GM23338 (cell line): ENCODE measurements at regions not wholly inside any gene's neighbourhood (a gene's known extent, or its start where the extent isn't known, plus 50 kb on each side); places are given as distances from the start of the nearest gene placed in this dataset.

Experiments used
- ATAC-seq: fragments of 200-7000 bp; cut with Tn5 transposase; 3 replicates; pipeline ENCODE4 v1.9.1; 2020
- DNase-seq: peaks from one replicate; pipeline ENCODE4 v3.0.0-alpha.2; 2015; ENCODE audit warnings: low spot score
- H2AFZ ChIP-seq: fragments of 200-600 bp; sonication (generic); 2 replicates; pipeline ENCODE4 v1.8.0; 2016; ENCODE audit warnings: antibody characterized with exemption, mild to moderate bottlenecking, moderate library complexity
- H3F3A ChIP-seq: fragments of 200-600 bp; sonication (generic); replicated peaks from 2 replicates; pipeline ENCODE4 v1.8.0; 2017; ENCODE audit warnings: antibody characterized with exemption, mixed run types, low read depth
- H3K27ac ChIP-seq: fragments of 200-600 bp; sonication (generic); 2 replicates; pipeline ENCODE4 v1.6.1; 2016; ENCODE audit warnings: low read depth
- H3K27me3 ChIP-seq: fragments of 200-600 bp; sonication (generic); 2 replicates; pipeline ENCODE4 v1.8.0; 2016; ENCODE audit warnings: mild to moderate bottlenecking, mixed run types, moderate library complexity; ENCODE audit not compliant: insufficient read depth
- H3K36me3 ChIP-seq: fragments of 200-600 bp; sonication (generic); 2 replicates; pipeline ENCODE4 v1.8.0; 2016; ENCODE audit warnings: mild to moderate bottlenecking; ENCODE audit not compliant: insufficient read depth
- H3K4me1 ChIP-seq: fragments of 200-600 bp; sonication (generic); 2 replicates; pipeline ENCODE4 v1.8.0; 2016; ENCODE audit warnings: mild to moderate bottlenecking, moderate library complexity; ENCODE audit not compliant: insufficient read depth
- H3K4me2 ChIP-seq: fragments of 200-600 bp; sonication (generic); 2 replicates; pipeline ENCODE4 v1.7.1; 2017; ENCODE audit warnings: mixed run types
- H3K4me3 ChIP-seq: fragments of 200-600 bp; sonication (generic); 2 replicates; pipeline ENCODE4 v1.6.1; 2016; ENCODE audit warnings: mixed run types
- H3K79me2 ChIP-seq: fragments of 200-600 bp; sonication (generic); replicated peaks from 2 replicates; pipeline ENCODE4 v1.8.0; 2017; ENCODE audit warnings: mild to moderate bottlenecking; ENCODE audit not compliant: insufficient read depth
- H3K9me2 ChIP-seq: fragments of 200-600 bp; sonication (generic); 2 replicates; pipeline ENCODE4 v1.8.0; 2017; ENCODE audit not compliant: insufficient read depth
- H4K20me1 ChIP-seq: fragments of 200-600 bp; sonication (generic); replicated peaks from 2 replicates; pipeline ENCODE4 v1.8.0; 2017; ENCODE audit warnings: mild to moderate bottlenecking; ENCODE audit not compliant: insufficient read depth
- H3K27ac Mint-ChIP-seq: 2 replicates; pipeline ENCODE4 v1.8.0; 2020; ENCODE audit warnings: inconsistent platforms, mild to moderate bottlenecking, moderate library complexity, mixed read lengths
- H3K27me3 Mint-ChIP-seq: 3 replicates; pipeline ENCODE4 v1.8.0; 2022; ENCODE audit warnings: low read depth, mild to moderate bottlenecking, moderate library complexity, mixed read lengths, inconsistent platforms; ENCODE audit not compliant: insufficient read depth, poor library complexity
- H3K36me3 Mint-ChIP-seq: 3 replicates; pipeline ENCODE4 v1.8.0; 2021; ENCODE audit warnings: low read depth, mild to moderate bottlenecking, inconsistent platforms, moderate library complexity, mixed read lengths
- H3K4me1 Mint-ChIP-seq: 3 replicates; pipeline ENCODE4 v1.8.0; 2020; ENCODE audit warnings: mild to moderate bottlenecking, inconsistent platforms, mixed read lengths
- H3K4me3 Mint-ChIP-seq: 3 replicates; pipeline ENCODE4 v1.8.0; 2021; ENCODE audit warnings: moderate library complexity, mild to moderate bottlenecking, inconsistent platforms, mixed read lengths
- H3K9me3 Mint-ChIP-seq: 3 replicates; pipeline ENCODE4 v1.8.0; 2020; ENCODE audit warnings: moderate library complexity, mild to moderate bottlenecking, inconsistent platforms, mixed read lengths
- CREB1 ChIP-seq: fragments of 250-450 bp; sonication (Bioruptor Pico); IDR thresholded peaks from 2 replicates; pipeline ENCODE4 v1.5.0; 2020; ENCODE audit warnings: low read depth, mild to moderate bottlenecking, moderate library complexity
- CTCF ChIP-seq, 2 experiments: fragments of 200-600 bp in 1 of 2; sonication (generic) in 1 of 2; conservative IDR thresholded peaks; 2 replicates each; pipeline versions ENCODE4 v1.5.1 to v1.6.1; 2016 to 2017; ENCODE audit warnings: antibody characterized with exemption in 2 of 2, low read depth in 2 of 2, mild to moderate bottlenecking in 2 of 2, moderate library complexity in 1 of 2
- ETS1 ChIP-seq: IDR thresholded peaks from 2 replicates; pipeline ENCODE4 v1.6.1; 2016; ENCODE audit warnings: antibody characterized with exemption
- EZH2 ChIP-seq: fragments of 200-600 bp; sonication (generic); IDR thresholded peaks from one replicate; pipeline ENCODE4 v1.8.0; 2017; ENCODE audit warnings: antibody characterized with exemption, mild to moderate bottlenecking, low read depth; ENCODE audit not compliant: unreplicated experiment
- POLR2AphosphoS5 ChIP-seq: IDR thresholded peaks from 2 replicates; pipeline ENCODE4 v1.6.1; 2016; ENCODE audit warnings: antibody characterized with exemption, low read depth
- REST ChIP-seq: IDR thresholded peaks from one replicate; pipeline ENCODE4 v1.6.1; 2018; ENCODE audit warnings: antibody characterized with exemption; ENCODE audit not compliant: unreplicated experiment
- STAT1 ChIP-seq: IDR thresholded peaks from one replicate; pipeline ENCODE4 v1.6.1; 2016; ENCODE audit warnings: antibody characterized with exemption; ENCODE audit not compliant: unreplicated experiment
- ZNF114 ChIP-seq: fragments of 250-450 bp; sonication (Bioruptor Pico); IDR thresholded peaks from 2 replicates; pipeline ENCODE4 v1.5.0; 2020; ENCODE audit warnings: mild to moderate bottlenecking, moderate library complexity

DNA sequence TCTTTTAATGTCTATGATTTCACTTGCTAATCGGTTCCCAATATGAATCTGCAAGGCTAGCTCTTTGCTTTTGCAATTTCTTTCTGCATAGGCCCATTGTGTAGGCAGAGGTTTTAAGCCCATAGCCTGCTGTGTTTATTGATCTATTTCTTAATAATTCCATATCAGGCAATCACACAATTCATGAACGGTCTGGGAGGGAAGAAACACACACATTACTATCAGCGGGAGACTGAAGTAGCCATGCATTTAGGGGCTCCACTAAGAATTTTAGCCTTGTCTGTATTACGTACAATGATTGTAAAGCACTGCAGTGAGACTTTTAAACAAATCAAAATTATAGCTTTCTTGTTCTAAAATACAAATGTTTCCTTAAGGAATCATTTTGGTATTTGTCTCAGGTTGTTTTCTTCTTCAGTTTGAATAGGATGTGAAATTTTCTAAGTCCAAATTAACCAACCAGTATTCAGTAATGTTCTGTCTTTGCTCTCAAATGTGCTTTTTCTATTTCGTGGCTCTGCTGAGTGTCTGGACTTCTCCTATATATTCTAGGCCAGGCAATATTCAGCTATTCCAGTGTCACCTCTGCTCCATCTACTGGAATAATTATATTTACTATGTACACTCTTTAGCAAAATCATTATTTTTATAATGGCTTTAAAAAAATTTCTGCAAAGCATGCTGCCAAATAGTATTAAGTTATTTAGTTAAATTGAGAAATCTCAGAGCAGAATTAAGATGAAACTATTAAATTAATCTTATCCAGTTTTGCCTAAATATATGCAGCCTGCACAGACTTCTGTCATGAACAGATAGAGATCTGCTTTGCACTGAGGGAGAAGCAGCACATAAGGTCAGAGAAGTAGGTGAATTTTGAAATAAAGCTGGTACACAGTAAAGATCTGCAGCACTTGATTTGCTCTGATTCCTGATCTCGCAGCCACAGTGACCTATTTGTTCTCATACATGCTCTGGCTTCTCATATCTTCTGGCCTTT, 103.0 kb upstream of the NAALADL2 start:
- Mint-ChIP-seq H3K27me3 (no peaks in the 10 kb centered on the region), H3K4me1 (no peaks in the 10 kb centered on the region), H3K36me3 (no peaks in the 10 kb centered on the region; the same call in 2 of the 3 replicates), H3K27ac (peak overlapping the region; percentile 61), H3K4me3 (no peak overlapping the region), H3K9me3 (no peaks in the 10 kb centered on the region; the same call in 2 of the 3 replicates)
- Histone ChIP-seq H3F3A (no peaks in the 10 kb centered on the region), H3K4me3 (no peak overlapping the region), H3K27me3 (no peaks in the 10 kb centered on the region), H3K9me2 (no peaks in the 10 kb centered on the region), H3K4me1 (no peaks in the 10 kb centered on the region), H3K79me2 (no peaks in the 10 kb centered on the region), H3K36me3 (no peaks in the 10 kb centered on the region), H4K20me1 (no peaks in the 10 kb centered on the region), H3K4me2 (no peak overlapping the region), H3K27ac (no peak overlapping the region), H2AFZ (no peak overlapping the region)
- no peak for TF ChIP-seq CREB1 (CRISPR knock-in tag)
- TF ChIP-seq POLR2AphosphoS5: no peak
- no peak for TF ChIP-seq CTCF (conservative IDR thresholded peaks at IDR 0.05; ENCODE audit: low read depth in 2 of 2)
- TF ChIP-seq EZH2: no peak
- no peak for ATAC-seq
- no peak for DNase-seq

DNA sequence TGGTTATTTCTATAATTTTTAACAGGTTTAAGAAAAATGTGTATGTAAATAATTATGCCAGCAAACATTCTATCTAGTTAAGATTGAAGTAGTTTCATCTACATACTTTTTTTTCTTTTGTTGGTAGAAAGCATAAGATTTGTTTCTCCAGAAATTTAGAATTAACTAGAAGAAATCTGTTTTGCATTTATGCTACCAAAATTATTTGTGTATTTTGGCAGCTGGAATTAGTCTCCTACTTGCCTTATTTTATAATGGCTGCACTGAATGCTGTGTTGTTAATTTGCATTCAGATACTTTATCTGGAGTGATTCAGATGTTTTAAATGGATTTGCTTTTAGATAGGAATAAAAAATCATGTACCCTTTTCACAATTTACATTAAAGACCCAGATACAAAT, 100.2 kb upstream of the NAALADL2 start:
- Histone ChIP-seq H3K27ac (no peak overlapping the region), H3K79me2 (no peaks in the 10 kb centered on the region), H3K4me1 (no peaks in the 10 kb centered on the region), H3K9me2 (no peaks in the 10 kb centered on the region), H3F3A (no peaks in the 10 kb centered on the region), H3K36me3 (no peaks in the 10 kb centered on the region), H3K4me2 (no peak overlapping the region), H3K27me3 (no peaks in the 10 kb centered on the region), H4K20me1 (no peaks in the 10 kb centered on the region), H2AFZ (no peak overlapping the region), H3K4me3 (no peak overlapping the region)
- Mint-ChIP-seq H3K36me3 (no peaks in the 10 kb centered on the region), H3K27ac (no peak overlapping the region), H3K4me1 (no peaks in the 10 kb centered on the region), H3K4me3 (no peak overlapping the region), H3K27me3 (no peaks in the 10 kb centered on the region), H3K9me3 (no peaks in the 10 kb centered on the region)
- DNase-seq (no peak), ATAC-seq (no peak)
- TF ChIP-seq CREB1 (CRISPR knock-in tag) (no peak), ETS1 (no peak), CTCF (conservative IDR thresholded peaks at IDR 0.05; ENCODE audit: low read depth in 2 of 2) (no peak), ZNF114 (CRISPR knock-in tag) (no peak), REST (no peak), STAT1 (no peak), EZH2 (no peak)
